Stimulated activated CD8-positive, alpha-beta memory T cell treated with anti-CD3 and anti-CD28 coated beads, Interleukin-12 subunit alpha, Interleukin-12 subunit beta, amount 100 ng/mL, for 1 hour (primary cell): ENCODE measurements at regions not wholly inside any gene's neighbourhood (a gene's known extent, or its start where the extent isn't known, plus 50 kb on each side); places are given as distances from the start of the nearest gene placed in this dataset.

Experiments used
- DNase-seq: peaks from one replicate; pipeline ENCODE4 v3.0.0-alpha.2; 2020; ENCODE audit warnings: low read depth

- DNase-seq = no peak
These were observed 687.7 kb upstream of the POU3F2 start for GRCh38 chr6:98146656-98147055.

GRCh38 chr6:98156580-98156979 lies 677.8 kb upstream of the POU3F2 start:
- DNase-seq = no peak

- DNase-seq = no peak
These were observed 654.8 kb upstream of the POU3F2 start for GRCh38 chr6:98179606-98180005.

GRCh38 chr6:98200084-98200483 lies 634.3 kb upstream of the POU3F2 start:
- DNase-seq = no peak

- no peak for DNase-seq
These were observed 631.1 kb upstream of the POU3F2 start for GRCh38 chr6:98203170-98203806.

GRCh38 chr6:98212468-98212867 lies 621.9 kb upstream of the POU3F2 start:
- no peak for DNase-seq

- DNase-seq = no peak
These were observed 618.8 kb upstream of the POU3F2 start for GRCh38 chr6:98215531-98215930.

GRCh38 chr6:98230250-98230649 lies 604.1 kb upstream of the POU3F2 start:
- DNase-seq = no peak

GRCh38 chr6:98239057-98239456 lies 595.3 kb upstream of the POU3F2 start:
- DNase-seq = no peak

- no peak for DNase-seq
These were observed 592.7 kb upstream of the POU3F2 start for GRCh38 chr6:98241630-98242029.

GRCh38 chr6:98254624-98255023 lies 579.8 kb upstream of the POU3F2 start:
- no peak for DNase-seq

- DNase-seq = no peak
These were observed 574.0 kb upstream of the POU3F2 start for GRCh38 chr6:98260382-98260781.

GRCh38 chr6:98272060-98272459 lies 562.3 kb upstream of the POU3F2 start:
- no peak for DNase-seq

GRCh38 chr6:98274691-98275090 lies 559.7 kb upstream of the POU3F2 start:
- DNase-seq = no peak

- no peak for DNase-seq
These were observed 553.9 kb upstream of the POU3F2 start for GRCh38 chr6:98280492-98280891.

- DNase-seq = no peak
These were observed 547.8 kb upstream of the POU3F2 start for GRCh38 chr6:98286620-98287019.

- no peak for DNase-seq
These were observed 546.5 kb upstream of the POU3F2 start for GRCh38 chr6:98287876-98288275.

- DNase-seq = no peak
These were observed 541.6 kb upstream of the POU3F2 start for GRCh38 chr6:98292810-98293209.

- no peak for DNase-seq
These were observed 538.7 kb upstream of the POU3F2 start for GRCh38 chr6:98295515-98296175.

GRCh38 chr6:98308564-98308963 lies 525.8 kb upstream of the POU3F2 start:
- no peak for DNase-seq

- DNase-seq = no peak
These were observed 523.9 kb upstream of the POU3F2 start for GRCh38 chr6:98310443-98310842.

- no peak for DNase-seq
These were observed 510.8 kb upstream of the POU3F2 start for GRCh38 chr6:98323605-98324004.

GRCh38 chr6:98324446-98324845 lies 509.9 kb upstream of the POU3F2 start:
- no peak for DNase-seq

- no peak for DNase-seq
These were observed 509.0 kb upstream of the POU3F2 start for GRCh38 chr6:98325366-98325765.
